IPS-18c (cell line): ENCODE measurements at regions not wholly inside any gene's neighbourhood (a gene's known extent, or its start where the extent isn't known, plus 50 kb on each side); places are given as distances from the start of the nearest gene placed in this dataset.

Source experiments
- H3K4me3 ChIP-seq: 2 replicates; pipeline ENCODE4 v1.7.0; 2013; ENCODE audit warnings: low read depth, mild to moderate bottlenecking, low read length, moderate library complexity; ENCODE audit not compliant: insufficient read depth
- H3K9me3 ChIP-seq: one replicate; pipeline ENCODE4 v1.6.1; 2013; ENCODE audit warnings: mild to moderate bottlenecking, low read length, moderate library complexity; ENCODE audit not compliant: control insufficient read depth, insufficient read depth

- H3K4me3 ChIP-seq, result no peak overlapping the region
- no peaks in the 10 kb centered on the region for H3K9me3 ChIP-seq
Measured at GRCh38 chr9:13726746-13727145, 447.3 kb upstream of the MPDZ start.

DNA sequence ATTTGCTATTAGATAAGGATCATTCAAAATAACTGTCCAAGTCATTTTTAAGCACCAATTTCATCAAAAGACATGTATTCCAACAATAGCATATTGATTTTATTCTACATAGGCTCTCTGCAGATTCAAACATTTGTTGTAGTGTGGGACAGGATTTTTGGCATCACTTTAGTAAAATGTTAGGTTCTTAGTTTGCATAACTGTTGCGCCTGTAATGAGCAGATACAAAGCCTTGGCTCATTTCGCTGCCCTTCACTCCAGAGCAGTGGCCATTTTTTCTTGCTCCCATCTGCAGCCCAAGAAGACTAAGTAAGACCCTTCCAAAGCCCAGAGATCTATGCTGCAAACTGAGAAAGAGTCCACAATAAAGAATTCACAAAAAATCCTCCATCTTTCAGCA lies 446.0 kb upstream of the MPDZ start:
- no peaks in the 10 kb centered on the region for H3K9me3 ChIP-seq
- no peak overlapping the region for H3K4me3 ChIP-seq

DNA sequence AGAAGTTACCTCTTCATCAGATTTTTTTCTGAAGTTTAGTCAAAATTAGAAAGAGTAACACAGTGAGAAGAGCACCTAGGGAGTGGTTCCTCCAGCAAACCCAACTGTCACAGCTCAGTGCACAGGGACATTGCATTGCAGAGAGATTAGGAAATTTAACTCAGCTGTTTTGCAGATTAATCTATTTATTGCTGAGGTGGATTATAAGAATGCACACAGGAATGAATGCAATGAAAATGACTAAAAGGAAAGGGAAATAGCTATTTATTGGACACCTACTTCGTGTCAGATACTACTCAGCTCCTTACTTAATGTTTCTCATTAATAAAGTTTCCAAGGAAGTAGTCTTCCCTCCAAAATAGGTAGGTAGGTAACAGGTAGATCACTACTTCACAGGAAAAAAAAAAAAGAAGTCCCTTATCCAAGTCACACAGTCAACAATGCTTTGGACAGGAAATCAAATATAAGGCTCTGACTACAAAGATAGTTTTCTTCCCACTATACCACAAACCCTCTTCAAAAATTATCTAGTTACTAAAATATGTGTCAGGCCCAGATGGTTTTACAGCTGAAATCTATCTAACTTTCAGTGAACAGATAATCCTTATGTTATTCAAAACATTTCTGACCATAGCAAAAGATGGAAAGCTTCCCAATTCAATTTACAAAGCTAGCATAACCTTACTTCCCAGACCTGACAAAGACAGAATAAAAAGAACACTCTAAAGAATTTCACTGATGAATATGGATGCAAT lies 442.2 kb upstream of the MPDZ start:
- H3K4me3 ChIP-seq, result no peak overlapping the region
- no peaks in the 10 kb centered on the region for H3K9me3 ChIP-seq

- Histone ChIP-seq H3K9me3 (no peaks in the 10 kb centered on the region), H3K4me3 (no peak overlapping the region)
Measured at GRCh38 chr9:13719981-13720676, 440.6 kb upstream of the MPDZ start.

- H3K4me3 ChIP-seq, result no peak overlapping the region
Measured at GRCh38 chr9:13719446-13719845, 440.0 kb upstream of the MPDZ start.

GRCh38 chr9:13718539-13718938 lies 439.0 kb upstream of the MPDZ start:
- Histone ChIP-seq H3K4me3 (no peak overlapping the region), H3K9me3 (no peaks in the 10 kb centered on the region)

More at GRCh38 chr9:13719446-13719845, 440.0 kb upstream of the MPDZ start:
- no peaks in the 10 kb centered on the region for H3K9me3 ChIP-seq

- Histone ChIP-seq H3K4me3 (no peak overlapping the region), H3K9me3 (no peaks in the 10 kb centered on the region)
Measured at GRCh38 chr9:13718086-13718485, 438.6 kb upstream of the MPDZ start.

DNA sequence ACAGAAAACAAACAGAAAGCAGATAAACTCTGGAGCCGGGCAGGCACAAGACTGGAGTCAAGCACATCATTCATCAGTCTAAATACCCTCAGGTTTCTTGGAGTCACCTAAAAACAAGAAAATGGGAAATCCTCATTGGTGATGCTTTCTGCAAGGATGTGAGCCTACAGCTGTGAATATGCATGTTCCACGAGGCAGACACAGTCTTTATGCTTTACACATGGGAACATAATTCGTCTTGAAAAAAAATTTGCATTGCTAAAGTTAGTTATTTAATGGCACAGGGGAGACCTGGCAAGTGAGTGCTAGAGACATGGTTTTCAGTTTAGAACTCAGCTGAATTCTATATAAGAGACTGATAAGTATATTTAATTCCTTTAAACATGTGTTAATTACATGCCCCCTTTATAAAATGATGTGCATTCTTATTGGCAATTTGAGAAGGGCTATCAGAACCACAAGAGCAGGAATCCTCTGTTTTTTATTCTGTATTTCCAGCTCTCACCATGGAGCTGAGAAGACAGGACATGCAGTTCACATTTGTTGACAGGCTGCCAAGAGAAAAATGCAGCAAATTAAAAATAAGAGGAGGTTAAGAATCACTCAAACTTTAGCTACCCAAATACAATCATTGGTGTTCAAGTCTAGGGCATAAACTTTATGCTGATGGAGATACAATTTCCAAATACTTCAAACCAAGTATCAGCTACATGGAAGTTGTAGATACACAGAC lies 438.0 kb upstream of the MPDZ start:
- H3K9me3 ChIP-seq, result no peaks in the 10 kb centered on the region
- H3K4me3 ChIP-seq, result no peak overlapping the region

- Histone ChIP-seq H3K9me3 (no peaks in the 10 kb centered on the region), H3K4me3 (no peak overlapping the region)
Measured at GRCh38 chr9:13716601-13717321, 437.3 kb upstream of the MPDZ start.

GRCh38 chr9:13716090-13716489 lies 436.6 kb upstream of the MPDZ start:
- H3K9me3 ChIP-seq, result no peaks in the 10 kb centered on the region

GRCh38 chr9:13715430-13715829 lies 435.9 kb upstream of the MPDZ start:
- no peak overlapping the region for H3K4me3 ChIP-seq
- H3K9me3 ChIP-seq, result no peaks in the 10 kb centered on the region

More at GRCh38 chr9:13716090-13716489, 436.6 kb upstream of the MPDZ start:
- no peak overlapping the region for H3K4me3 ChIP-seq

DNA sequence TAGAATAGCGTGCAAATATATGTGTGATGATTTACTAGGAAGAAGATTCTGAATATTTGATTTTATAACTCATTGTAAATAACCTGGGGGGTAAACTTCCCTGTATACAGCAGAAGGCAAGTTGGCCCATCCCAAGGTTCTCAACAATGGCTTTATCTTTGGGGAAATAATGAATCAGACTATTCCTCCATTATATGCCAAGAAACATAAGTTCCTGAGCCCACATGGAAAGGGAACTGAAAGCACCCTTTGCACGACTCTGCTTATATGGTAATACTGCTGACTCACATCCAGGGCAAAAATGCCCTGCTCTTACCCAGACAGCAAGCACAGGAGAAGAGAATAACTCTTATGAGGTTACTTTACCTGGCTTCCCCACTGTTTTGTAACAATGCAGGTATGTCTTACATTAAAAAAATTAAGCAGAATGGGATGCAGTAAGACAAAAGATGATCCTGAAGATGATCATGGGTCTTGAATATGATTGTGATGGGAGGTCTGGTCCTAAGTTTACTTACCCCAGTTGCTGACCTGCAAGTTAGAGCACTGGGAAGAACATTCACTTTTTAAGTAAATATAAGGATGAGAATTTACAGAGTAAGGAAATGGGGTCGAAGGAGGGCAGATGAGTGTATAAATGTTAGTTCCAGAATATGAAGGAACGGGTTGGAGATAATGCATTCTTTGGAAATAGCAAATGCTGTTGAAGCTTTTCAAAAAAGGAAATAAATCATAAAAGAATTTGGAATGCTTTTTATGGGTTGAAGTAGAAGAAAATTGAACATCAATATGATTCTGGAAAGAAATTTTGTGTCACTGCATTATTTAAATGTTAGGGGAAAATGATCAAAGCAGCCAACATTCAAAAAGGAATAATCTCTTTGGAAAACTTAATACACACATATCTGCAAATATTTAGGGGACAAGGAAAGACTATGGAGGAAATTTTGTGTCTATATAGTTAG lies 428.4 kb upstream of the MPDZ start:
- H3K4me3 ChIP-seq, result no peak overlapping the region
- H3K9me3 ChIP-seq, result no peaks in the 10 kb centered on the region

GRCh38 chr9:13705918-13706317 lies 426.4 kb upstream of the MPDZ start:
- Histone ChIP-seq H3K9me3 (no peaks in the 10 kb centered on the region), H3K4me3 (no peak overlapping the region)

GRCh38 chr9:13705373-13705772 lies 425.9 kb upstream of the MPDZ start:
- Histone ChIP-seq H3K9me3 (no peaks in the 10 kb centered on the region), H3K4me3 (no peak overlapping the region)

DNA sequence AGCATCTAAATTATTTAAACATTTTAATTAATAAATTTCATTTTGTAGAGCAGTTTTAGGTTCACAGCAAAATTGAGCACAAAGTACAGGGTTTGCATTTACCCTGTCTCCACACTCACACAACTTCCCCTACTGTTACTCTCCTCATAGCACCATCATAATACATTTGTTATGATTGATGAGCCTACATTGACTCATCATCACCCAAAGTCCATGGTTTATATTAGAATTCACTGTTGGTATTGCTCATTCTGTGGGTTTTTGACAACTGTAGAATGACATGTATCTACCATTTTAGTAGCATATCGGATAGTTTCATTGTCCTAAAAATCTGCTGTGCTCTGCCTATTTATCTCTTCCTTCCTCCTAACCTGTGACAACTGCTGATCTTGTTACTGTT lies 411.1 kb upstream of the MPDZ start:
- no peaks in the 10 kb centered on the region for H3K9me3 ChIP-seq
- H3K4me3 ChIP-seq, result no peak overlapping the region

- H3K9me3 ChIP-seq, result no peaks in the 10 kb centered on the region
- no peak overlapping the region for H3K4me3 ChIP-seq
Measured at GRCh38 chr9:13689925-13690324, 410.4 kb upstream of the MPDZ start.
